Stimulated activated CD8-positive, alpha-beta memory T cell treated with anti-CD3 and anti-CD28 coated beads, Interleukin-4, amount 100 ng/mL, for 24 hours (primary cell): ENCODE measurements at regions not wholly inside any gene's neighbourhood (a gene's known extent, or its start where the extent isn't known, plus 50 kb on each side); places are given as distances from the start of the nearest gene placed in this dataset.
"Not testable (repeated sequence)": the region's sequence is repeated elsewhere in the genome, so short reads cannot be mapped to it uniquely, and the experiment has no call there.

Experiments
- DNase-seq: peaks from one replicate; pipeline ENCODE4 v3.0.0-alpha.2; 2020; ENCODE audit warnings: low read depth

DNA sequence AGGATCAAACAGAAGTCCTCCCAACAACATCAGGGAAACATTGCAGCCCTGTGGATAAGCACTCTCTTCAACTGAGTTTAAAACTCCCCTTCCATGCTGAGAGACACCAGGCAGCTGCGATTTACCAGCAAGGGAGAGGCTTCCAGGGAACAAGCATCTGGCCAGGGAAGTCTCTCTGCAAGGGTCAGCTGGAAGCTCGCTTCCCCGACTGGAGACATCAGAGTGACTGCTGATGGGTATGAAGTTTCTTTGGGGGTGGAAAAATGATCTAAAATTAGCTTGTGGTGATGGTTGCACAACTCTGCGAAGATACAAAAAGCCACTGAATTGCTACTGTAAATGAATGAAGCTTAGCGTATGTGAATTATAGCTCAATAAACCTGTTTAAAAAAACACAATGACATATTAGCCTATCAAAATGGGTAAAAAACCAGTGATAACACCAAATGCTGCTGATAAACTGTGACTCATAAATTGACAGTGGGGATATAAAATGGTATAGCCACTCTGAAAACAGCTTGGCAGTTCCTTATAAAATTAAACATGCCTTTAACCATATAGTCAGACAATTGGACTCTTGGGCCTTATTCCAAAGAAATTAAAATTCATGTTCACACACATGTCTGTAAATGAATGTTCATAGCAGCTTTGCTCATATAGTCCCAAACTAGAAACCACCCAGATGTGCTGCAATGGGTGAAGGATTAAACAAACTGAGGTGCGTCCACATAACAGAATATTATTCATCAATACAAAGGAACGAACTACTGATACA is 1082.0 kb downstream of the SOCS6 start:
- no peak for DNase-seq

DNA sequence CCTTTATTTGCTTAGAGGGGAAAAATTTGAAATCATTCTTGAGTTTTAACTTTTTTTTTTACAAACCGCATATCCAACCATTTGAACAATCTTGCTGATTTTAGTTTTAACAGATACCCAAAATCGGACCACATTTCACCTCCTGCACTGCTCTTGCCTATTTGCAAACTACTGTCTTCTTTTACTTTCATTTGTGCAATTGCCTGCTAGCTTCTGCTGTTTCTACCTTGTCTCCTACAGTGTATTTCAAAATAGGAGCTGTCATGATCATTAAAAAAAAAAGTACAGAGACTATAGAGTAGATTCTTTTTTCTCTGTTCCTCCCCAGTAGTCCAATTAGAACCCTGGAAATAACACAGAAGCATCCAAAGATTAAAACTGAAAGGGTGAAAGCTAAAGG is 1081.2 kb downstream of the SOCS6 start:
- DNase-seq = no peak

GRCh38 chr18:71362140-71362539 is 1073.3 kb downstream of the SOCS6 start:
- no peak for DNase-seq

- DNase-seq = not testable (repeated sequence)
These were observed 1066.8 kb downstream of the SOCS6 start for GRCh38 chr18:71355599-71355998.

GRCh38 chr18:71352618-71353017 is 1063.8 kb downstream of the SOCS6 start:
- DNase-seq = no peak

- no peak for DNase-seq
These were observed 1047.8 kb downstream of the SOCS6 start for GRCh38 chr18:71336576-71337210.

- no peak for DNase-seq
These were observed 1040.7 kb downstream of the SOCS6 start for GRCh38 chr18:71329563-71329962.

- DNase-seq = no peak
These were observed 1040.3 kb downstream of the SOCS6 start for GRCh38 chr18:71329114-71329513.

DNA sequence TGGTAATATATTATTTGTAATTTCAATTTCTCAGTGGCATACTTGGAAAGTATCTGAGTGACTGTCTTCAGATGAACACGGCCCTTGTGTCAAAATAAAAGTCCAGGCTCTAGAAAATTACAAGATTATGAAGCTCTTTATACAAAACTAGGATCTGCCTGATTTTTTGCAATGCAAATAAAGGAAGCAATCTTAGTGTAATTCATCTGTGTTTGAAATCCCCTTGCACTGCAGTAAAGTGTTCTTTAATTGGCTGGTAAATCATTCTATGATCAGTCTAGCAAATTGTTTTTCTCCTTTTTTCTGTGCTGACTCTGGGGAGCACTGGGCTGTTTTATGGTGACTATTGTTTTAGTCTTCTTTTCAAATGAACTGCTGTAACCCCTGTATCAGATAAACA is 1039.0 kb downstream of the SOCS6 start:
- DNase-seq = no peak

GRCh38 chr18:71327441-71327840 is 1038.6 kb downstream of the SOCS6 start:
- DNase-seq = no peak

GRCh38 chr18:71326826-71327225 is 1038.0 kb downstream of the SOCS6 start:
- DNase-seq = no peak

DNA sequence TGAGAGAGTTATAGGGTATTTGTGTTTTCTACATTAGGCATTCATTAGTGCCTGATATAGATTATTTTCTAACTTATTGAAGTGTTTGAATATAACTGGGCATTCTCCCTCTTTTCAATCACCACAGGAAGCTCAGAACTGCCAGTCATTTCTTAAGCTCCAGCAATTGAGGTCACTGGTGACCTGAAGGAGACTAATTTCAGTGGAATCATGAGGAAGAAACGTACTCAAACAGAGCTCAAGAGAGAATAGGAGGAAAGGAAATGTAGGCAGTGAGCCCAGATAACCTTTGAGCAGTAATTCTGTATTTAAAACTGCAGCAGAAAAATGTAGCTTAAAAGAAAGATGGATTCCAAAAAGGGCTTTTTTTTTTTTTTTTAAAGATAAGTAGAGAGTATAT is 1035.5 kb downstream of the SOCS6 start:
- no peak for DNase-seq

DNA sequence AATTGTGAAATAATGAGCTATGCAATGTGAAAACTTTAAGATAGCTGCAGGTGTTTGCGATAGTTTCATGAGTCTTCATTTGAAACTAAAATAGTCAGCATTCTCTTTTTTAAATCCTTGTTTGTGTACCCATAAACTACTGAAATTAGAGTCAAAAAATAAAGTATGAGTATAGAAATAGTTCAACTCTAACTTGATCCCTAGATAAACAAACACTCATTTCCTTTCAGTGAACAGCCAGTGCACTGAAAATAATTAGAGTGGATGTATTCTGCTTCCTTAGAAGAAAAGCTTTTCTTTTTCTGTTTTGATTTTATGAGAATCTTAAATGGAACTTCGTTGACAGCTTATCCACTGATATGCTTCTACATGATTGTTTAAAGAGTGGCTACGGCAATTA is 1033.4 kb downstream of the SOCS6 start:
- DNase-seq = no peak

GRCh38 chr18:71321319-71321718 is 1032.5 kb downstream of the SOCS6 start:
- no peak for DNase-seq

- DNase-seq = no peak
These were observed 1016.0 kb downstream of the SOCS6 start for GRCh38 chr18:71304856-71305255.

GRCh38 chr18:71303743-71304142 is 1014.9 kb downstream of the SOCS6 start:
- not testable (repeated sequence) for DNase-seq

- DNase-seq = no peak
These were observed 1012.8 kb downstream of the SOCS6 start for GRCh38 chr18:71301596-71301995.

GRCh38 chr18:71294201-71294600 is 1005.4 kb downstream of the SOCS6 start:
- DNase-seq = not testable (repeated sequence)

DNA sequence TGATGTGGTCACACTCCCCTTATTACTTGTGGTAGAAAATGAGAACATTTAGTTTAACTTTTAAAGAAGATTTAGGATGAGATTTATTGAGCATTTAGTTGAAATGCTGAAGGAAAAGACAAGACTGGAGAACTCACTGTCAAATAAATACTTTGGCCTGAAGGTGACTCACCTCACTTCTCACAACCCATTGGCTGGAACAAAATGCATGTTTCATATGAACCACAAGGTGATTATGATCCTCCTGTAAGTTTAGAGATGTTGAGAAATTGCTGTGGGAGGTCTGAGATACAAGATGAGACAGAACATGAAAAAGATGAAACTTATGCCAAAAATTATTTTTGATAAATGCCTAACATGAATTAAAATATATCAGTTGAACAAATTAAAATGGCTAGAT is 1004.5 kb downstream of the SOCS6 start:
- no peak for DNase-seq

- DNase-seq = no peak
These were observed 998.4 kb downstream of the SOCS6 start for GRCh38 chr18:71287268-71287667.

- no peak for DNase-seq
These were observed 963.6 kb downstream of the SOCS6 start for GRCh38 chr18:71252351-71252865.

DNA sequence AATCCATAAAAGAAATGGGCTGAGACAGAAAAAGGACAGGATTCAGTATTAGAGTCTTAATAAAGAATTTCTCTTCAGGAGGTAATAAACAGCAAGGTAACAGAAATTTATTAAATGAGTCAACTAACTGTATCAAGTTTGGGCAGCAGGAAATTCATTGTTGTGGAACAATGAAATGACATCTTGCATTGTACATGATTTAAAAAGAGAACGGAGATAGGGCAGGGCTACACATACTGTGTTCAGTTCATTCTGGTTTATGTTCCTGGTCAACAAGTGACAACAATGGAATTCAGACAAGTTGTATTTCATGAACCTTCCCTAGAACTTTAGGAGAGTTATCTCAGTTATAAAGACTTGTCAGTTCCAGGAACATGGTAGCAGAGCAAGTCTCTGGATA is 961.3 kb downstream of the SOCS6 start:
- DNase-seq = no peak

DNA sequence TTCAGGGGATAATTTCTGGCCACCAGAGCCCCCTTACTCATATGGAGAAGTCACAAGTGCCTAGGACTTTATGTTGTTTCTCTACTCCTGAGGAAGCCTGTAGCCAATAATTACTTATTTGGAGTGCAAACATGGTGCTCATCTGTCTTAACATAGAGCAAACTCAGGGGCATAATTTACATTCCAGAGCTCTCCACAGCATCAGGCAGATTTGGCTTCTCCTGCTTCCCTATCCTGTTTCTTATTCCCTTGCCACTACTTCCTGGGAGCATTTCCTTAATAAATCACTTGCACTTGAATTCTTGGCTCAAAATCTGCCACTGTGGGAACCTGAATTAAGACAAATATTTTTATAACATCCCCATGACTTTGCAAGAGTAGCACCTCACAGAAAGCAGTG is 960.9 kb downstream of the SOCS6 start:
- no peak for DNase-seq

DNA sequence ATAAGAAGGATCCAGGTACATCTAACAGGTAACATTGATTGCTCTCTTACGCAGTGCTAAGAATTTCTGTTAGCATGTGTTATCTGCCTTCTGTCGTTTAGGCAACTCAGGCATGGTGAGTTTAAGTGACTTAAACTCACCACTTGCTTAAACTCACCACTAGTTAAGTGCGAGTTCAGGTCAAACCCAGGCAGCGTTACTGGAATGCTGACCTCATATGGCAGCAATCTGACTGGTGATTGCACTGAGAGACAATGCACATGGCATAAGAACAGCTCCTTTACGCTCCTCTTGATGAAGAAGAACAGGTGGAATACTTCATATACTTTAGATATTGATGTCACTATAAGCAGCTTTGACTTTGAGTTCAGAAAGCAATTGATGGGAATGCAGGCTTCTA is 954.1 kb downstream of the SOCS6 start:
- DNase-seq = no peak
